PC-9 (cell line): ENCODE measurements at regions not wholly inside any gene's neighbourhood (a gene's known extent, or its start where the extent isn't known, plus 50 kb on each side); places are given as distances from the start of the nearest gene placed in this dataset.
"Not testable (repeated sequence)": the region's sequence is repeated elsewhere in the genome, so short reads cannot be mapped to it uniquely, and the experiment has no call there.

Source experiments
- BruUV-seq: library from RNA; stranded (reverse); fragments of 400-500 nt; replicated peaks from 2 replicates; lab custom pipeline; 2021; lab: Mats Ljungman, UMichigan
- CTCF ChIA-PET: fragments of 300-600 bp; sonication (Branson Sonifier 250); formaldehyde crosslinking; loops from one replicate; lab custom pipeline; 2022; ENCODE audit warnings: antibody characterized with exemption; lab: Charles Lee
- POLR2A ChIA-PET: fragments of 300-600 bp; sonication (Branson Sonifier 250); formaldehyde crosslinking; loops from one replicate; lab custom pipeline; 2022; ENCODE audit warnings: antibody characterized with exemption; ENCODE audit not compliant: unreplicated experiment; lab: Charles Lee
- DNase-seq, 2 experiments: peaks; one replicate each; pipeline versions ENCODE4 v3.0.0 to v3.0.0-alpha.2; 2015 to 2022; ENCODE audit warnings: mixed read lengths in 1 of 2
- H2AFZ ChIP-seq: fragments of 200-600 bp; sonication (generic); 2 replicates; pipeline ENCODE4 v1.8.1; 2017; ENCODE audit warnings: antibody characterized with exemption
- H3F3A ChIP-seq: fragments of 200-600 bp; sonication (generic); 2 replicates; pipeline ENCODE4 v1.8.1; 2017; ENCODE audit warnings: antibody characterized with exemption, mild to moderate bottlenecking, low read depth; ENCODE audit not compliant: insufficient read depth
- H3K27ac ChIP-seq: fragments of 200-600 bp; sonication (generic); 2 replicates; pipeline ENCODE4 v1.6.1; 2016; ENCODE audit warnings: mixed run types
- H3K27me3 ChIP-seq: fragments of 200-600 bp; sonication (generic); 2 replicates; pipeline ENCODE4 v1.6.1; 2016; ENCODE audit warnings: low read depth, mixed run types; ENCODE audit not compliant: insufficient read depth
- H3K36me3 ChIP-seq: fragments of 200-600 bp; sonication (generic); 2 replicates; pipeline ENCODE4 v1.6.1; 2016; ENCODE audit warnings: low read depth, mixed run types
- H3K4me1 ChIP-seq: fragments of 200-600 bp; sonication (generic); replicated peaks from 2 replicates; pipeline ENCODE4 v1.6.1; 2016; ENCODE audit warnings: mixed run types; ENCODE audit not compliant: insufficient read depth
- H3K4me2 ChIP-seq: fragments of 200-600 bp; sonication (generic); 2 replicates; pipeline ENCODE4 v1.6.1; 2017; ENCODE audit warnings: mixed run types
- H3K4me3 ChIP-seq: fragments of 200-600 bp; sonication (generic); 2 replicates; pipeline ENCODE4 v1.6.1; 2016; ENCODE audit warnings: mixed run types
- H3K79me2 ChIP-seq: fragments of 200-600 bp; sonication (generic); 2 replicates; pipeline ENCODE4 v1.6.1; 2017; ENCODE audit warnings: low read depth, mixed run types
- H3K9me2 ChIP-seq: fragments of 200-600 bp; sonication (generic); 2 replicates; pipeline ENCODE4 v1.8.1; 2017; ENCODE audit warnings: mild to moderate bottlenecking; ENCODE audit not compliant: insufficient read depth
- H3K9me3 ChIP-seq: fragments of 200-600 bp; sonication (generic); 2 replicates; pipeline ENCODE4 v1.8.1; 2016; ENCODE audit warnings: low read depth; ENCODE audit not compliant: insufficient read depth
- H4K20me1 ChIP-seq: fragments of 200-600 bp; sonication (generic); 2 replicates; pipeline ENCODE4 v1.8.1; 2017; ENCODE audit not compliant: insufficient read depth
- EZH2 ChIP-seq: fragments of 200-600 bp; sonication (generic); IDR thresholded peaks from 2 replicates; pipeline ENCODE4 v1.8.0; 2017; ENCODE audit warnings: antibody characterized with exemption, low read depth
- intact Hi-C: fragments of 100-400 bp; cut with micrococcal nuclease; formaldehyde crosslinking; loops from one replicate; pipeline ENCODE4 v1.10.0; 2022; ENCODE audit not compliant: unreplicated experiment
- TF ChIP-seq, protein P1 (sequence below): fragments of 200-600 bp; sonication (generic); conservative IDR thresholded peaks from 2 replicates; pipeline ENCODE4 v1.6.1; 2017; ENCODE audit warnings: mixed run types, antibody characterized with exemption, mild to moderate bottlenecking, moderate library complexity

DNA sequence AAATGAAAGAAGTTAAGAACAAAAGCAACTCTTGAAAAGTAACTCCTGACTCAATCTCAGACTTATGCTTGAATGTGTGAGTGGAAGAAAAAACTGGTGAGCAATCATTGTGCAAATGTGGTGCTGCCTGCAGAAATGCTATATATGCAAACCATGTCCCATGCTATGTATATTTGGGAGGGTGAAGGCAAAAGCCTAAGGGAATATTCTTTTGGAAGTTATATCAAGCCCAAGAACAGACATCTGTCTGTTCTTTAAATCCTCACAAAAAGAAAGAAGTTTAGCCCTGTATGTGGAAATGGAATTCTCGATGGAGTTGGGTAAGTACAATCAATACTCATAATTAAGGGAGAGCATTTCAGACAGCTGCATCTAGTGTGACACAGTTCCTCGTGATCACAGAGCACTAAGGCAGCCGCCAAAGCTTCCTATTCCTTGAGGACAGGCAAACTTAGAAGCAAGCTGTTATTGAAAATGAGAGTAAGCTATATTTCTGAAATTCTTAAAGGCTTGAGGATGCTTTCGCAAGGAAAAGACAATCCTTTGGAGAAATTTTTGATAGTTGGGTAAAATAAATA, 406.5 kb upstream of the CHORDC1 start:
- intact Hi-C loops = no loop called here
- Histone ChIP-seq H4K20me1 (no peaks in the 10 kb centered on the region), H3K36me3 (no peaks in the 10 kb centered on the region), H3K4me1 (no peaks in the 10 kb centered on the region), H3K9me3 (no peaks in the 10 kb centered on the region), H3K27ac (no peak overlapping the region), H3F3A (no peaks in the 10 kb centered on the region), H3K27me3 (no peaks in the 10 kb centered on the region), H3K79me2 (no peaks in the 10 kb centered on the region), H3K4me3 (no peak overlapping the region), H3K4me2 (no peak overlapping the region), H3K9me2 (no peaks in the 10 kb centered on the region), H2AFZ (no peak overlapping the region; the same call in 1 of the 2 replicates)
- TF ChIP-seq, protein P1, sequence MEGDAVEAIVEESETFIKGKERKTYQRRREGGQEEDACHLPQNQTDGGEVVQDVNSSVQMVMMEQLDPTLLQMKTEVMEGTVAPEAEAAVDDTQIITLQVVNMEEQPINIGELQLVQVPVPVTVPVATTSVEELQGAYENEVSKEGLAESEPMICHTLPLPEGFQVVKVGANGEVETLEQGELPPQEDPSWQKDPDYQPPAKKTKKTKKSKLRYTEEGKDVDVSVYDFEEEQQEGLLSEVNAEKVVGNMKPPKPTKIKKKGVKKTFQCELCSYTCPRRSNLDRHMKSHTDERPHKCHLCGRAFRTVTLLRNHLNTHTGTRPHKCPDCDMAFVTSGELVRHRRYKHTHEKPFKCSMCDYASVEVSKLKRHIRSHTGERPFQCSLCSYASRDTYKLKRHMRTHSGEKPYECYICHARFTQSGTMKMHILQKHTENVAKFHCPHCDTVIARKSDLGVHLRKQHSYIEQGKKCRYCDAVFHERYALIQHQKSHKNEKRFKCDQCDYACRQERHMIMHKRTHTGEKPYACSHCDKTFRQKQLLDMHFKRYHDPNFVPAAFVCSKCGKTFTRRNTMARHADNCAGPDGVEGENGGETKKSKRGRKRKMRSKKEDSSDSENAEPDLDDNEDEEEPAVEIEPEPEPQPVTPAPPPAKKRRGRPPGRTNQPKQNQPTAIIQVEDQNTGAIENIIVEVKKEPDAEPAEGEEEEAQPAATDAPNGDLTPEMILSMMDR = no peak
- no peak for TF ChIP-seq EZH2
- POLR2A ChIA-PET = no interaction called here
- CTCF ChIA-PET = no interaction called here
- BruUV-seq = no TSS peak
- DNase-seq = no peak

DNA sequence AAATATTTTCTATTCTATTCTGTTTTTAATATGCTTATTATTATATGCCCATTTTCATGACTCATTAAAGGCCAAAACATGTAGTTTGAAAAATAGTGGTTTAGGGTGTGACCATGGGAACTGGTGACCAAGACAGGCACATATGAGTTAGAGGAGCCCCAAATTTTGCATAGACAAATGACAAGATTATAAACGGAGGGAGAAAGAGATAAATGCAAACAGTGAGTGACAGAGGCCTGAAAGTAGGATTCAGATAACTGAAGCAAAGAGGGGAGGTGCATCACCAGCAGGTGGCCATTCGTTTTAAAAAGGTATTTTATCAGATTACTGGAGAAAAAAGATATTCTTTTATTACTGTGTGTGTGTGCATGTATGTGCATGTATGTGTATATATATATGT, 391.5 kb upstream of the CHORDC1 start:
- Histone ChIP-seq H3K4me3 (no peak overlapping the region), H3K36me3 (no peaks in the 10 kb centered on the region), H3K4me2 (no peak overlapping the region), H3K79me2 (no peaks in the 10 kb centered on the region), H3K4me1 (no peaks in the 10 kb centered on the region), H2AFZ (no peak overlapping the region), H3K9me3 (no peaks in the 10 kb centered on the region), H3F3A (no peaks in the 10 kb centered on the region), H3K9me2 (no peaks in the 10 kb centered on the region; the same call in 1 of the 2 replicates), H3K27me3 (no peaks in the 10 kb centered on the region), H3K27ac (no peak overlapping the region), H4K20me1 (no peaks in the 10 kb centered on the region)
- no TSS peak for BruUV-seq
- POLR2A ChIA-PET = no interaction called here
- no peak for DNase-seq
- TF ChIP-seq, protein P1 = no peak
- no peak for TF ChIP-seq EZH2
- intact Hi-C loops = no loop called here
- CTCF ChIA-PET = no interaction called here

DNA sequence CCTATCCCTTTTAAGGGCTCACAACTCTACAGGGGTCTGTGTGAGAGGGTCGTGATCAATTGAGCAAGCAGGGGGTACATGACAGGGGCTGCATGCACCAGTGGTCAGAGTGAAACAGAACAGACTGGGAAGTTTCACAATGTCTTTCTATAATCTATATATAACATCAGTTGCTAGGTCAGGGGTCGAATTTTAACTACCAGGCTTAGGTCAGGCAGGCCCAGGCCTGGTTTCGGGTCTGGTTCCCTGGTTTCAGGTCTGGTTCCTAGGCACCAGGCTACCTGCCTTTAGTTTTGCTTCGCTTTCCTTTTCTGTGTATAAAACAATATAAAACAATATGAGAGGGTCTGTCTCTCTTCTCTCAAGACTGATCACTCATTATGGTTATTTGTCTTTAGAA, 390.2 kb upstream of the CHORDC1 start:
- BruUV-seq, H4K20me1 ChIP-seq, H2AFZ ChIP-seq, H3K4me2 ChIP-seq, H3F3A ChIP-seq, H3K27me3 ChIP-seq, H3K4me3 ChIP-seq, intact Hi-C loops, H3K4me1 ChIP-seq, CTCF ChIA-PET, DNase-seq, H3K79me2 ChIP-seq, H3K27ac ChIP-seq, H3K9me2 ChIP-seq, H3K9me3 ChIP-seq, H3K36me3 ChIP-seq, POLR2A ChIA-PET: not testable (repeated sequence)

DNA sequence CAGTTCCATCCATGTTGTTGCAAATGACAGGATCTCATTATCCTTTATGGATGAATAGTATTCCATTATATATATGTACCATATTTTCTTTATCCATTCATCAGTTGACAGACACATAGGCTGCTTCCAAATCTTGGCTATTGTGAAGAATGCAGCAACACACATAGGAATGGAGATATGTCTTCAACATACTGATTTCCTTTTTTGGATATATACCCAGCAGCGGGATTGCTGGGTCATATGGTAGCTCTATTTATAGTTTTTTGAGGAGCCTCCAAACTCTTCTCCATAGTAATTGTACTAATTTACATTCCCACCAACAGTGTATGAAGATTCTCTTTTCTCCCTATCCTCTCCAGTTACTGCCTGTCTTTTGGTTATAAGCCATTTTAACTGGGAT, 383.9 kb upstream of the CHORDC1 start:
- Histone ChIP-seq H3K79me2 (no peaks in the 10 kb centered on the region), H3K9me2 (no peaks in the 10 kb centered on the region), H3K27ac (no peak overlapping the region), H3K36me3 (no peaks in the 10 kb centered on the region), H4K20me1 (no peaks in the 10 kb centered on the region), H3K4me2 (no peak overlapping the region), H3K27me3 (no peaks in the 10 kb centered on the region), H3F3A (no peaks in the 10 kb centered on the region), H2AFZ (no peak overlapping the region), H3K4me1 (no peaks in the 10 kb centered on the region), H3K9me3 (no peaks in the 10 kb centered on the region; the same call in 1 of the 2 replicates), H3K4me3 (no peak overlapping the region)
- CTCF ChIA-PET = no interaction called here
- BruUV-seq = no TSS peak
- no peak for TF ChIP-seq EZH2
- TF ChIP-seq, protein P1 = no peak
- intact Hi-C loops = no loop called here
- POLR2A ChIA-PET = no interaction called here
- DNase-seq = no peak
